ENCODE measurements at regions not wholly inside any gene's neighbourhood (a gene's known extent, or its start where the extent isn't known, plus 50 kb on each side); places are given as distances from the start of the nearest gene placed in this dataset.

- in situ Hi-C loops (cut with HindIII; ENCODE audit: low sequenced_read_pairs) = no loop called here
Measured at GRCh38 chr10:130775311-130775710, 536.2 kb downstream of the TCERG1L start.

GRCh38 chr10:130776724-130777123 lies 534.8 kb downstream of the TCERG1L start:
- TF ChIP-seq, protein P1, sequence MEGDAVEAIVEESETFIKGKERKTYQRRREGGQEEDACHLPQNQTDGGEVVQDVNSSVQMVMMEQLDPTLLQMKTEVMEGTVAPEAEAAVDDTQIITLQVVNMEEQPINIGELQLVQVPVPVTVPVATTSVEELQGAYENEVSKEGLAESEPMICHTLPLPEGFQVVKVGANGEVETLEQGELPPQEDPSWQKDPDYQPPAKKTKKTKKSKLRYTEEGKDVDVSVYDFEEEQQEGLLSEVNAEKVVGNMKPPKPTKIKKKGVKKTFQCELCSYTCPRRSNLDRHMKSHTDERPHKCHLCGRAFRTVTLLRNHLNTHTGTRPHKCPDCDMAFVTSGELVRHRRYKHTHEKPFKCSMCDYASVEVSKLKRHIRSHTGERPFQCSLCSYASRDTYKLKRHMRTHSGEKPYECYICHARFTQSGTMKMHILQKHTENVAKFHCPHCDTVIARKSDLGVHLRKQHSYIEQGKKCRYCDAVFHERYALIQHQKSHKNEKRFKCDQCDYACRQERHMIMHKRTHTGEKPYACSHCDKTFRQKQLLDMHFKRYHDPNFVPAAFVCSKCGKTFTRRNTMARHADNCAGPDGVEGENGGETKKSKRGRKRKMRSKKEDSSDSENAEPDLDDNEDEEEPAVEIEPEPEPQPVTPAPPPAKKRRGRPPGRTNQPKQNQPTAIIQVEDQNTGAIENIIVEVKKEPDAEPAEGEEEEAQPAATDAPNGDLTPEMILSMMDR (IDR thresholded peaks at IDR 0.05; ENCODE audit: low read depth, low read length) = no peak
- no peak overlapping the region for H3K4me3 ChIP-seq (ENCODE audit: low read depth, low read length)
- DNase-seq (ENCODE audit: low read depth, low spot score) = no peak
- in situ Hi-C loops (cut with HindIII; ENCODE audit: low sequenced_read_pairs) = no loop called here

More at GRCh38 chr10:130775311-130775710, 536.2 kb downstream of the TCERG1L start:
- H3K4me3 ChIP-seq (ENCODE audit: low read depth, low read length) = no peak overlapping the region
- DNase-seq (ENCODE audit: low read depth, low spot score) = no peak
- TF ChIP-seq, protein P1 (IDR thresholded peaks at IDR 0.05; ENCODE audit: low read depth, low read length) = no peak

DNA sequence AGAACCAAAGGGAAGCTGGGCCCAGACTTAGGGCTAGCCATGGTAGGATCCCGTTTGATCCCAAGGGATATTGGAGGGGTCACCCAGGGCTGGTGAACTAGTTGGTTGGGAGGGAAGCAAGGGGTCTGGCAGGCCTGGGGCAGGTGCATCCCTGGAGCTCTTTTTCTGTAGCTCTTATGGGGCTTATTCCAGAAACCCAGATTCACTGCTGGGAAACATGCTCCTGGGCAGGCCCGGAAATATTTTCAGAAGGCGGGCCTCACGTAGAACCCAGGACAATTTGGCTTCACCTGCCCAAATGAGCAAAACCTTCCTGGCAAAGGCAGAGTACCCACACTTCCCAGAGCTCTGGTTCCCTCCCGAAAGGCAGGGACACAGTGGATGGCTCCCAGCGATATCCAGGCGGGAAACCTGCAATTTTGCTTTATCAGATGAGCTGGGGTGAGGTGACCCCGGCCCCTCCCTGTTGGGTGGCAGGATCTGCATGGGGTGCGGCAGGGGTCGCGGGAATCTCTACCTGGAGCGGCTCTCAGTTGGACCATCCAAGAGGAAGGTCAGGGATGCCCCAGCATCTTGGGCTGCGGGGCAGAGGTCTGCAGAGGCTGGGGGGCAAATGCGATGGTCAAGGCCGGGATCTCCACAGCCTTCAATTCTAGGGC lies 533.9 kb downstream of the TCERG1L start:
- in situ Hi-C loops (cut with HindIII; ENCODE audit: low sequenced_read_pairs) = no loop called here
- TF ChIP-seq, protein P1 (IDR thresholded peaks at IDR 0.05; ENCODE audit: low read depth, low read length) = no peak

GRCh38 chr10:130778166-130778545 lies 533.4 kb downstream of the TCERG1L start:
- no peak for DNase-seq (ENCODE audit: low read depth, low spot score)
- H3K4me3 ChIP-seq (ENCODE audit: low read depth, low read length) = no peak overlapping the region
- in situ Hi-C loops (cut with HindIII; ENCODE audit: low sequenced_read_pairs) = no loop called here
- TF ChIP-seq, protein P1 (IDR thresholded peaks at IDR 0.05; ENCODE audit: low read depth, low read length) = no peak

More for the DNA sequence above, 533.9 kb downstream of the TCERG1L start:
- no peak for DNase-seq (ENCODE audit: low read depth, low spot score)
- H3K4me3 ChIP-seq (ENCODE audit: low read depth, low read length) = no peak overlapping the region

GRCh38 chr10:130780763-130781162 lies 530.8 kb downstream of the TCERG1L start:
- no peak overlapping the region for H3K4me3 ChIP-seq (ENCODE audit: low read depth, low read length)
- in situ Hi-C loops (cut with HindIII; ENCODE audit: low sequenced_read_pairs) = no loop called here
- DNase-seq (ENCODE audit: low read depth, low spot score) = no peak
- TF ChIP-seq, protein P1 (IDR thresholded peaks at IDR 0.05; ENCODE audit: low read depth, low read length) = no peak

DNA sequence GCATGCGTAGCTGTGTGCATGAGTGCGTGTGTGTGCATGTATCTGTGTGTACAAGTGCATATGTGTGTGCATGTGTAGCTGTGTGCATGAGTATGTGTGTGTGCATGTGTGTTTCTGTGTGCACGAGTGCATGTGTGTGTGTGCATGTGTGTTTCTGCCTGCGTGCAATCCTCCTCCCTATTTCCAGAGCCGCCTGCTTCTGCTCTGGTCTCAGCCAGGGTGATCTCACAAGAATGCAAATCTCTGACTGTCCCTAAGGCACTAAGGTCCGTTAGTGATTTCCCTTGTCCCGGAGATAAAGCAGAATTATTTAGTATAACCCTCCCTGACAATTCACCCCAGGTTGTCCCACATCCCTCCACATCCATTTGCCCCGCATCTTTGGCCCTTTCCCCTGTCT lies 530.3 kb downstream of the TCERG1L start:
- DNase-seq (ENCODE audit: low read depth, low spot score) = no peak
- TF ChIP-seq, protein P1 (IDR thresholded peaks at IDR 0.05; ENCODE audit: low read depth, low read length) = no peak
- in situ Hi-C loops (cut with HindIII; ENCODE audit: low sequenced_read_pairs) = no loop called here

More for the DNA sequence above, 530.3 kb downstream of the TCERG1L start:
- H3K4me3 ChIP-seq (ENCODE audit: low read depth, low read length) = no peak overlapping the region
